Kidney epithelial cell (primary cell): ENCODE measurements at regions not wholly inside any gene's neighbourhood (a gene's known extent, or its start where the extent isn't known, plus 50 kb on each side); places are given as distances from the start of the nearest gene placed in this dataset.

Experiments
- DNase-seq: peaks from one replicate; pipeline ENCODE4 v3.0.0-alpha.2; 2010; ENCODE audit warnings: low read depth
- H3K27me3 ChIP-seq: 2 replicates; pipeline ENCODE4 v1.6.0; 2011; ENCODE audit warnings: low read length; ENCODE audit not compliant: control insufficient read depth, insufficient read depth
- H3K36me3 ChIP-seq: 2 replicates; pipeline ENCODE4 v1.5.1; 2011; ENCODE audit warnings: low read length; ENCODE audit not compliant: control insufficient read depth, insufficient read depth
- H3K4me3 ChIP-seq: 2 replicates; pipeline ENCODE4 v1.5.1; 2011; ENCODE audit warnings: low read depth, mild to moderate bottlenecking, control low read depth, low read length
- TF ChIP-seq, protein P1 (sequence below): IDR thresholded peaks from 2 replicates; pipeline ENCODE4 v1.5.1; 2011; ENCODE audit warnings: mild to moderate bottlenecking, moderate library complexity, low read length, control low read depth, inconsistent platforms; ENCODE audit not compliant: insufficient read depth, poor library complexity, severe bottlenecking

DNA sequence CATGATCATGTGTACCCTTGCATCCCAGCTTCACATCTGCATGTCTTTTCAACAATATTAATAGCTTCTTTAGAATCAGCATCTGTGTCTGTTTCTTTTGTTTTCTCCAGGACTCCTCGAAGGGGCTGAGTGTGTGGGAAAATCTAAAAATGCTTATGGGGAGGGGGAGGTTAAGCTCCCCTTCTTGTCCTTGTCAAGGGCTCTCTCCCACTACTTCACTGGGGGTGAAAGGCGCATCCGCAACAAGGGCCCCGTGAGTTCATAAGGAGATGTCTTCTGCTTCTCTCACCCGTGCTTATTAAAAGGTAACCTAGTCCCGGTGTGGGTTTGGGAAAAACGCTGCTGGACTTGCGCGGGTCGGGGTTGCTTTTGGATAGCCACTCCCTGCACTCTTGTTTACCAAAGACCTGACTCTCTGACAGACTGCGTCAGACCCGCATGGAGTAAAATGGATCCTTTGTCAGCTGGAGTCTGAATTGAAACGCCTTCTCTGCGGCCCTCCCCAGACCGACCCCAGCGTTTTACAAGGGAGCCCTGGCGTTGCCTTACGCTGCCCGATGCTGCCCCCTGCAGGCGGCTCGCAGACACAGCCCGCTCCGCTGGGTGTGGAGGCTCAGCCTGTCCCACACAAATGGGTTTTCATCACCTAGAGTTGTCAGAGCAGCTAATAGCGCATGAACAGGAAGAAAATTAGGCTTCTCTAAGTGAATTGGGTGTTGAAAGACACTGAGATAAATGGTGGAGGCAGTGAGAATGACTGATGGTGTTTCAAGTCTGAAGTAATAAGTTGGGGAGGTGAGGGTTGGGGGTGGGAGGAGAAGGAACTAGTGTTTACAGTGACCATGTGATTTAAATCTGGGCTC is 53.8 kb downstream of the IER5 start:
- Histone ChIP-seq H3K27me3 (no peaks in the 10 kb centered on the region), H3K36me3 (no peaks in the 10 kb centered on the region), H3K4me3 (no peak overlapping the region)
- DNase-seq, result no peak
- TF ChIP-seq, protein P1, sequence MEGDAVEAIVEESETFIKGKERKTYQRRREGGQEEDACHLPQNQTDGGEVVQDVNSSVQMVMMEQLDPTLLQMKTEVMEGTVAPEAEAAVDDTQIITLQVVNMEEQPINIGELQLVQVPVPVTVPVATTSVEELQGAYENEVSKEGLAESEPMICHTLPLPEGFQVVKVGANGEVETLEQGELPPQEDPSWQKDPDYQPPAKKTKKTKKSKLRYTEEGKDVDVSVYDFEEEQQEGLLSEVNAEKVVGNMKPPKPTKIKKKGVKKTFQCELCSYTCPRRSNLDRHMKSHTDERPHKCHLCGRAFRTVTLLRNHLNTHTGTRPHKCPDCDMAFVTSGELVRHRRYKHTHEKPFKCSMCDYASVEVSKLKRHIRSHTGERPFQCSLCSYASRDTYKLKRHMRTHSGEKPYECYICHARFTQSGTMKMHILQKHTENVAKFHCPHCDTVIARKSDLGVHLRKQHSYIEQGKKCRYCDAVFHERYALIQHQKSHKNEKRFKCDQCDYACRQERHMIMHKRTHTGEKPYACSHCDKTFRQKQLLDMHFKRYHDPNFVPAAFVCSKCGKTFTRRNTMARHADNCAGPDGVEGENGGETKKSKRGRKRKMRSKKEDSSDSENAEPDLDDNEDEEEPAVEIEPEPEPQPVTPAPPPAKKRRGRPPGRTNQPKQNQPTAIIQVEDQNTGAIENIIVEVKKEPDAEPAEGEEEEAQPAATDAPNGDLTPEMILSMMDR, result peak; percentile 94

DNA sequence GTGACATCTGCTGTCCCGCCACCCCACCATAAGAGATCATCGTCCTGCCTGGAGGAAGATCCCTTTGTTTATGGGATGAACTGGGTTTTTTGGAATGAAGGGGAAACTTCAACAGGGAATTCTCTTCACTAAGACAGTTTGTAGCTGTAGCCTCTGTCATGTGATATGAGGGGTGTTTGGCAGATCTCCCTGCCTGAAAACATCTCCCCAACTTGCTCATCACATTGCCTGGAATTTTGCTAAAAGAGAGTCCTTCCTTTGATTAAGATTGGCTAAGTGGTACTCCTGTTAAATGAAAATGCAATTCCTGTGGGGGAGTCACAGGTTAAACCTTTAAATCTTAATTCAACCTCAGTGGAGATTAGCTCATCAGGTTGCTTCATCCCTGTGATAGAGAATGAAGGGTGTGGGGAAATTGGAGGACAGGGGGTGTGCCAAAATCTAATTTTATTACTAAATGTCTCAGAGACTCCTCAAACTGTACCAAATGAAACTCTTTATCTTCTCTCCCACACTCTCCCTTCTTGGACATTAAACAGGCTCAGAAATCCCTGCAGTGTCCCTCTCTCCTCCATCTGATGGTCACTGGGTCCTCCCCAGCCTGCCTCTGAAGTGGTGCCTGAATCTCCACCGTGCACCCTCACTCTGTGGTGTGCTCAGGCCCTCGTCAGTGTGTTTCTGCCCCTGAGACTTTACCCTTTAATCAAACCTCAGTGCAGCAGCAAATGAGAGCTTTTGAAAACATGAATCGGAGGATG is 54.8 kb downstream of the IER5 start:
- Histone ChIP-seq H3K4me3 (no peak overlapping the region), H3K36me3 (no peaks in the 10 kb centered on the region), H3K27me3 (no peaks in the 10 kb centered on the region)
- no peak for DNase-seq
- TF ChIP-seq, protein P1, result no peak

DNA sequence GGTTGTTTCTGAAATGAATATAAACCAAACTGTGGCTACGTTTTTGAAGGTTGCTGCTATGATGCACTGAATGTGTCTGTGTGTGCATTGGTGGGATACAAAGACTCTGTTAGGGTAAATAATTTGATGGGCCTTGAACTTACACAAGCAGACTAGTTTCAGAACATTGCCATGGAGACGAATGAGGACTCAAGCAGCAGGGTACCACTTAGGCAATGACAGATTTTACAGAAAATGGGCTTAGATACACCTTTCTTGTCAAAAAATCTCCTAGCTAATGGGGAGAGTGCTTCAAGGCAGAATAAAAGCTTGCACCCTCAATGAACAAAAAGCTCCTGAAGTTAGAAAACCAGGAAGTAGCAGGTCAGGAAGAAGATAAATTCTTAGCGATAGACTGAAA is 55.7 kb downstream of the IER5 start:
- no peak for DNase-seq
- Histone ChIP-seq H3K4me3 (no peak overlapping the region), H3K36me3 (no peaks in the 10 kb centered on the region), H3K27me3 (no peaks in the 10 kb centered on the region)
- TF ChIP-seq, protein P1, result no peak

DNA sequence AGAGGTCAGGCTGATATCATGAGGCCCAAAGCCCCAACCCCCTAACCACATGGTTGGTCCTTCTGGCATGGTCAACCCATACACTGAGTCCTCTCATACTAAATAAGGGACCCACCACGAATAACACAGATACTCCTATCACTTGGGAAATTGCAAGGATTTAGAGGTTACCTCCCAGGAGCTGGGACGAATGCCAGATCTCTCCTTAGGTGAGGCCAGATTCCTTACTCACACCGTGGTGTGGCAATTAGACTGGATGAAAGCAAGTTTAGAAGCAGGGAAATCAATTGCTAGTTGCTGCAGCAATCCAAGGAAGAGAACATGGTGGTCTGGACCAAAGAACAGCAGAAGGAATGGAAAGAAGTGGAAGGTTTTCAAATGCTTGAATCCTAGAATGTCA is 60.1 kb downstream of the IER5 start:
- no peak for DNase-seq

DNA sequence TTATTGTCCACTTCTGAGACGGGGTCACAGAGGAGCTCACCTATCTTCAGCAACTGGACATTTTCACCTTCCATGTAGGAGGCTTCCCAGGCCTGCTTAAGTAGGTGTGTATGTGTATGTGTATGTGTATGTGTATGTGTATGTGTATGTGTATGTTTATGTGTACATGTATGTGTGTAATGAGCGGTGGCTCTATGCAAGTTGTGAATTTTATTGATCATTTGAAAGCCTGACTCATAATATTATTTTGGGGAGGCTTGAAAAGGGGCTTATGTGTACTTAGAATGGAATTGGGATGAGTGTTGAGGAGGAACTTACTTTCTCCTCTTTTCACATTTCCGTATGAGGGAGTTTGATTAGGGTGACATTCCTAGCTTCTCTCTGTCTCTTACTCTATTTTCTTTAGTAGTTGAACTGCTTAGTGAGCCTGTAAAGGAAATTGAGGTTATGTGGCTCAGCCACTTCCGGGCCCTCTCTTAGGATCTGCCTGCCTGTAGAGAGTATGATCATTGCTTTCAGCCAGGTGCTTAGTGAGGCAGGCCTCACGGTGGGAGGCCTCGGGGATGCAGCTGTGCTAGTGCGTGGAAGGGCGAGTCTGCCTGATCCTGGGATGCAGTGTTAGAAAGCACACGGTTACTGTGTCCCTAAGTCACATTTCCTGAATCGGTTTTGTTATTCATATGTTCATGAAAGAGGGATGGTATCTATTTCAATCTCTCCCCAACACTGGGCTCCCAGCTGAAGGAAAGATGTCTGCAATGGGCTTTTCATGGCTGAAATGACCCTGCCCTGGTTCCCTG is 61.0 kb downstream of the IER5 start:
- no peak for DNase-seq
- Histone ChIP-seq H3K4me3 (no peak overlapping the region), H3K36me3 (no peaks in the 10 kb centered on the region), H3K27me3 (no peaks in the 10 kb centered on the region)
- TF ChIP-seq, protein P1, result no peak

More for the DNA sequence above, 60.1 kb downstream of the IER5 start:
- TF ChIP-seq, protein P1, result no peak
- H3K4me3 ChIP-seq, result no peak overlapping the region
- no peaks in the 10 kb centered on the region for H3K27me3 ChIP-seq
- H3K36me3 ChIP-seq, result no peaks in the 10 kb centered on the region
